NT2/D1 (cell line): ENCODE measurements at regions not wholly inside any gene's neighbourhood (a gene's known extent, or its start where the extent isn't known, plus 50 kb on each side); places are given as distances from the start of the nearest gene placed in this dataset.

Source experiments
- DNase-seq: peaks from one replicate; pipeline ENCODE4 v3.0.0-alpha.2; 2011; ENCODE audit warnings: low read depth, low spot score
- H3K27me3 ChIP-seq: 2 replicates; pipeline ENCODE4 v1.6.0; 2011; ENCODE audit warnings: mild to moderate bottlenecking; ENCODE audit not compliant: insufficient read length, insufficient read depth
- H3K36me3 ChIP-seq: 2 replicates; pipeline ENCODE4 v1.6.1; 2011; ENCODE audit warnings: mild to moderate bottlenecking, low read length, mixed read lengths; ENCODE audit not compliant: insufficient read depth, insufficient read length
- H3K4me1 ChIP-seq: 2 replicates; pipeline ENCODE4 v1.5.1; 2011; ENCODE audit not compliant: insufficient read depth, insufficient read length
- H3K4me3 ChIP-seq: 2 replicates; pipeline ENCODE4 v1.5.1; 2011; ENCODE audit warnings: low read depth; ENCODE audit not compliant: insufficient read length
- H3K9ac ChIP-seq: 2 replicates; pipeline ENCODE4 v1.6.0; 2011; ENCODE audit warnings: low read depth; ENCODE audit not compliant: insufficient read length
- H3K9me3 ChIP-seq: 2 replicates; pipeline ENCODE4 v1.5.1; 2011; ENCODE audit warnings: mild to moderate bottlenecking, low read length; ENCODE audit not compliant: insufficient read depth
- SUZ12 ChIP-seq: IDR thresholded peaks from 2 replicates; pipeline ENCODE4 v1.6.1; 2011; ENCODE audit not compliant: insufficient read length, insufficient read depth; ENCODE audit errors: extremely low read depth
- YY1 ChIP-seq: IDR thresholded peaks from 2 replicates; pipeline ENCODE4 v1.6.1; 2011; ENCODE audit not compliant: insufficient read length, insufficient read depth
- ZNF274 ChIP-seq: IDR thresholded peaks from 2 replicates; pipeline ENCODE4 v1.6.1; 2011; ENCODE audit warnings: mild to moderate bottlenecking, low read depth, low read length

DNA sequence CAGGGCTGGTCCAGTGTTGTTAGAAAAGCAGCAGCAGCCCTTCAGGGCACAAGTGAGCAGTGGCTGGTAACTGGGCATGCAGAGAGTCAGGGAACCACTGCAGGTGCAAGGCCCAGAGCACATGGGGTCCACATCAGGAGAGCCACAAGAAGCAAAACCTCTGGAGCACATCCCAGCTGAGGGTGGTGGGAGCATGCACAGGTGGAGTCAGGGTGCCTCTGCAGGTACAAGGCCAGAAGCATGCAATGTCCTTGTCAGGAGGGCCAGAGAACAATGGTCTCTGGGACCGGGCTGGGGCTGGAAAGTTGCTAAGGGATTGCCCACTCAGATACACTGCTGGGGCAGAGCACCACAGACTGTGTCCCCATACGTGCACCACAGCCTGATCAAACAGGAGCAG, 226.1 kb upstream of the UBE2E2 start:
- H3K9ac ChIP-seq: no peak overlapping the region
- no peaks in the 10 kb centered on the region for H3K36me3 ChIP-seq
- H3K4me1 ChIP-seq: no peaks in the 10 kb centered on the region
- no peak overlapping the region for H3K4me3 ChIP-seq
- no peaks in the 10 kb centered on the region for H3K27me3 ChIP-seq
- TF ChIP-seq YY1 (no peak), SUZ12 (no peak), ZNF274 (no peak)
- DNase-seq: no peak
- no peaks in the 10 kb centered on the region for H3K9me3 ChIP-seq

DNA sequence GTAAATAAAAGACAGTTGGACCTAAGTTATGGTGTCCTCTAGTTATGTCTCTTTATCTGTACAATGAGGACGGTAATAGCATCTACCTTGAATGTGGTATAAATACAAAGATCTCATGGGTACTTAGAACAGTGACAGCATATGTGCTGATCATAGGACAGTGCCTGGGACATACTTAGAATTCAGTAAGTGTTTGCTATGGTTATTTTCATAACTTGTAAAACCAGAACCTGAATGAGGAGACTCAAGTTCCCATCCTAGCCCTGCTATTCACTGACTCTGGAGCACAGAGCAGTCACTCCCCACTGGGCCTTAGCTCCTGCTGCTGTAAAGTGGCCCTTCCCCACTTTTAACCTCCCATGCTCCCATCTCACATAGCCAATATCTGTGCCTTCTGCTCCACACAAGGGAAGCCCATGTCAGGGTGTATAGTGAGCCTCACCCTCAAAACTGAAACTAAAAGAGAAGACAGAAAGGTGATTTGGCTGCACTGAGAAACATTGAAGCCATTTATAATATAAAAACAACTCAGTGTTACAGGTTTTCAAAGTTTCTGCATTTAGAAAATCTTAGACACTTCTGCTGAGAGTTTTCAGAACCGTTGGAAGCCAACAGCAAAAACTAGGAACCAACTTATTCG, 225.4 kb upstream of the UBE2E2 start:
- Histone ChIP-seq H3K27me3 (no peaks in the 10 kb centered on the region), H3K9me3 (no peaks in the 10 kb centered on the region), H3K4me1 (no peaks in the 10 kb centered on the region), H3K36me3 (no peaks in the 10 kb centered on the region), H3K9ac (no peak overlapping the region), H3K4me3 (no peak overlapping the region)
- no peak for DNase-seq
- TF ChIP-seq SUZ12 (no peak), YY1 (no peak), ZNF274 (no peak)

DNA sequence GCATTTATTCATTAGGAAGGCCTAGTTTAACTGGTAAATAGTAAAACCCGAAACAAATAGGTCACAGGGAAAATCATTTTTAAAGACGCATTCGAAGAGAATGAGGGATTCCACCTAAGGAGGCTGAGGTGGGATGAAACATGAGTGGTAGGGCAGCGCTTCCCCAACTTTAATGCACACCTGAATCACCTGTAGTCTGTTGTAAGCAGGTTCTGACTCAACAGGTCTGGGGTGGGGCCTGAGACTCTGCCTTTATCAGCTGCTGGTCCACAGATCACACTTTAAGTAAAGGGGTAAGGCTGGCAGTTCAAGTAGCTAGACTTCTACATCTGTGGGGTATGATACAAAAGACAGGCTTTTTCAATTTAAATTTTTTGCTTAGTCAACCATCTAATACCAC, 223.5 kb upstream of the UBE2E2 start:
- H3K9ac ChIP-seq: no peak overlapping the region
- TF ChIP-seq SUZ12: no peak
- no peak for TF ChIP-seq ZNF274
- no peak for TF ChIP-seq YY1
- no peaks in the 10 kb centered on the region for H3K36me3 ChIP-seq
- no peak overlapping the region for H3K4me3 ChIP-seq
- no peaks in the 10 kb centered on the region for H3K27me3 ChIP-seq
- no peaks in the 10 kb centered on the region for H3K4me1 ChIP-seq
- DNase-seq: no peak
- H3K9me3 ChIP-seq: no peaks in the 10 kb centered on the region

DNA sequence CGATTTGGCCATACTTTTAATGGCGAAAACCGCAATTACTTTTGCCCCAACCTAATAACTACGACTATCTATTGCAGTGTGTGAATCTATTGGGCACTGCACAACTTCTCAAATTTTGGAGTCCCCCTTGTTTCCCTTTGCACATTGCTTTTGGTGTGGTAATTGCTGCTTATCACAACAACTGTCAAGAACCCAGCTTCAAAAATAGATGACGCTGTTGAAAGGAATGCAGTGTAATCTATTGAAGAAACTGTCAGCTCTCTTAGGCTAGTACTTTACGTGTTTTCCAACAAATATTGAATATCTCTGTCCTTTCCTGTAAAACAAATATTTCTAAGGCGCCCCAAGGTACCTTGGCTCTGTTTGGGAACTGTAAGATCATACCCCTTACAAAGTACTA, 222.8 kb upstream of the UBE2E2 start:
- H3K27me3 ChIP-seq: no peaks in the 10 kb centered on the region
- TF ChIP-seq ZNF274 (no peak), SUZ12 (no peak), YY1 (no peak)
- H3K4me1 ChIP-seq: no peaks in the 10 kb centered on the region
- H3K4me3 ChIP-seq: no peak overlapping the region
- DNase-seq: no peak
- H3K36me3 ChIP-seq: no peaks in the 10 kb centered on the region
- H3K9ac ChIP-seq: no peak overlapping the region
- H3K9me3 ChIP-seq: no peaks in the 10 kb centered on the region

DNA sequence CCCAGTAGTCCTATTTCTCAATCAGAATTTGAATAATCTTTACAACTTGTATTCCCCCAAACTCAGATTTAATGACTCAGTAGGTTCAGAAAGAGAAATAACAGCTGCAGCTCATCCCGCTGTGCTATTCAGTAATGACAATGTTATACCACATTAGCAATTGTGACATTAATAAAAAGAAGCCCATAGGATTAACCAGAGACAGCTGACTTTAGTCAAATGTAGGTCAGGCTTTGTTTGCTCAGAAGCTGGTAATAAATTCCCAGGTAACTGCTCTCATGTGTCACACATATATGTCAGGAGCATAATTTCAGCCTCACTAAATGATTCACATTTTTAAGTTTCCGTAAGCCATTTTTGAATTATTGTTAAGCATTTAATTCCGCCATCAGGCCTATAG, 222.0 kb upstream of the UBE2E2 start:
- no peak for TF ChIP-seq YY1
- no peak for TF ChIP-seq SUZ12
- TF ChIP-seq ZNF274: no peak
- Histone ChIP-seq H3K4me1 (no peaks in the 10 kb centered on the region), H3K9me3 (no peaks in the 10 kb centered on the region), H3K27me3 (no peaks in the 10 kb centered on the region), H3K9ac (no peak overlapping the region), H3K4me3 (no peak overlapping the region), H3K36me3 (no peaks in the 10 kb centered on the region)
- no peak for DNase-seq

DNA sequence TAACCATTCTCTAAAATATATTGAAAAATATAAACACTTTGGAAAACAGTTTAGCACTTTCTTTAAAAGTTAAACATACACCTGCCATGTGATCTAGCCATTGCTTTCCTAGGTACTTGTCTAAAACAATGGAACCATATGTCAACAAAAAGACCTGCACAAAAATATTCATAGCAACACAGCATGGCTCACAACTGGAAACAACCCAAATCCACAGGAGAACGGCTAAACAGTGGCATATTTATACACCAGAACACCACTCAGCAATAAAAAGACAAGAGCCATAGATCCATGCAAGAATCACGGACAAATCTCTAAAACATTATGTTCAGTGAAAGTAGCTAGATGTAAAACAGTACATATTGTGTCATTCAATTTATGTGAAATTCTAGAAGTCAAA, 221.3 kb upstream of the UBE2E2 start:
- Histone ChIP-seq H3K9ac (no peak overlapping the region), H3K4me1 (no peaks in the 10 kb centered on the region), H3K36me3 (no peaks in the 10 kb centered on the region), H3K9me3 (no peaks in the 10 kb centered on the region), H3K4me3 (no peak overlapping the region), H3K27me3 (no peaks in the 10 kb centered on the region)
- no peak for TF ChIP-seq ZNF274
- TF ChIP-seq SUZ12: no peak
- TF ChIP-seq YY1: no peak
- DNase-seq: no peak

DNA sequence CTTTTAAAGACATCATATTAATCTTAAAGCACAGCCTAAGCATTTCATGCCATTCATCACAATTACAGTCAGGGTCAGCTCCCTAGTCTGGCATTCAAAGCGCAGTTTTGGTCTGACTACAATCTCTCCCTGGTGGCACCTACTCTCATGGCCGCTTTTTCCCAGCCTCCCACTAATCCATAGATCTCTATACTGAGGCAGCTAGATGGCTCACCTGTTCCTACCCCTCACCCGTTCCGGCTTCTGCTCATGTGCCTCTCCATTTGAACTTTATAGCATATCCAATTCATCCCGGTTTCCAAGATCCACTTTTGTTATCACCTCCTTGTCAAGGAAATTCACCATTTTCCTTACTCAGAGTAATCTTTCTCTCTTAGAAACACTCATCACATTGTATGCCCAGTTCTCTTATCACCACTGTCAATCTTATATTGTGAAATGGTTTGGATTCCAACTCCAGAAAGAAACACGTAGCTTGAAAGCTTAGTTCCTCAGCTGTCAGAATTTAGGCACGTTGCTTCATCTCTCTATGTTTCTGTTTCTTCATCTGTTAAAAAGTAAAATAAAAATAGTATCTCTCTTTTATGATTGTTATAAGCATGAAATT, 220.0 kb upstream of the UBE2E2 start:
- no peak for DNase-seq
- Histone ChIP-seq H3K9me3 (no peaks in the 10 kb centered on the region), H3K27me3 (no peaks in the 10 kb centered on the region), H3K4me1 (no peaks in the 10 kb centered on the region), H3K36me3 (no peaks in the 10 kb centered on the region), H3K9ac (no peak overlapping the region), H3K4me3 (no peak overlapping the region)
- TF ChIP-seq SUZ12 (no peak), YY1 (no peak), ZNF274 (no peak)
